ENCODE measurements at regions not wholly inside any gene's neighbourhood (a gene's known extent, or its start where the extent isn't known, plus 50 kb on each side); places are given as distances from the start of the nearest gene placed in this dataset.
"Not testable (repeated sequence)": the region's sequence is repeated elsewhere in the genome, so short reads cannot be mapped to it uniquely, and the experiment has no call there.

DNA sequence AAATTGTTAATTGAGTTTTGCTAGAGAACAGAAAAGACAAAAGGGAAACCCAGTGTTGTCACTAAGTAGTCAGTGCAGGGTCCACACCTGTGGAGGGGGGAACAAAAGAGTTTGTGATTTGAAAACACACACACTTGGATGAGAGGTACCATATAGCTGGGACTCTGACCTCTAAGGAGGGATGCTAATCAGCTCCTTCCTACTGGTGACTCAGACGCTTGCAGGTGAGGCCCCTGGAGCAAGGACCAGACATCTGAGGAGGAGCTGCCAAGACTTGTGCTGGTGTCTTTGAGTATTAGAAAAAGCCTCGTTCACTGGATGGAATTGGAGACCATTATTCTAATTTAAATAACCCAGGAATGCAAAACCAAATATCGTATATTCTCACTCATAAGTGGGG is 146.4 kb upstream of the MAP2 start (continued):
- no peak for TF ChIP-seq CTCF (IDR thresholded peaks at IDR 0.05; ENCODE audit: poor library complexity, severe bottlenecking)

DNA sequence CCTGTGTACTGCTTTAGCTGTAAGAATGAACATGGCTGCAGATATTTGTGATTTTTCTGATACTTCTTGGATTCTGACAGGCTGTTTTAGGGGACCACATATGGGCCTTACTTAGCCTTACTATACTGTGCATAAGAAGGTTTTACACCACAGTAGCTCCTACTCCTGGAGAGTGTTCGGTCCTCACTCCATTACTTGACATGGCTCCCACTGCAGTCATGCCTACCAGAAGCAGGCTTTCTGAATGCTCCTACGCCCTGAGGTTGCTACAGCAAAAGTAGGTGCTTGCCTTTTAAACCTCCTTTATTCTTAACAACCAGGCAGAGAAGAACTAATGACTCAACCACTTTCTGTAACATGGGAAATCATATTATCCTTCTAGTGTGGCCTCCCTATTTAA is 125.2 kb upstream of the MAP2 start:
- Histone ChIP-seq H2AFZ (ENCODE audit: low read depth, low read length) (no peak overlapping the region), H3K36me3 (ENCODE audit: insufficient read depth, low read length) (no peaks in the 10 kb centered on the region), H3K79me2 (replicated peaks; ENCODE audit: insufficient read depth, low read length) (no peaks in the 10 kb centered on the region), H3K27ac (ENCODE audit: low read length) (no peak overlapping the region), H4K20me1 (ENCODE audit: insufficient read depth) (no peaks in the 10 kb centered on the region), H3K4me3 (ENCODE audit: low read length) (no peak overlapping the region), H3K4me2 (ENCODE audit: low read length) (no peak overlapping the region), H3K9me3 (ENCODE audit: low read length) (no peaks in the 10 kb centered on the region), H3F3A (ENCODE audit: insufficient read depth, low read length, poor library complexity, severe bottlenecking) (no peaks in the 10 kb centered on the region), H3K27me3 (ENCODE audit: insufficient read depth, low read depth, low read length) (no peaks in the 10 kb centered on the region), H3K9me2 (ENCODE audit: insufficient read depth, low read length) (no peaks in the 10 kb centered on the region), H3K9ac (ENCODE audit: low read length) (no peak overlapping the region)
- TF ChIP-seq EZH2 (IDR thresholded peaks at IDR 0.05; ENCODE audit: borderline replicate concordance, insufficient read depth, low read length, poor library complexity, severe bottlenecking) (no peak), POLR2AphosphoS5 (IDR thresholded peaks at IDR 0.05) (no peak)

DNA sequence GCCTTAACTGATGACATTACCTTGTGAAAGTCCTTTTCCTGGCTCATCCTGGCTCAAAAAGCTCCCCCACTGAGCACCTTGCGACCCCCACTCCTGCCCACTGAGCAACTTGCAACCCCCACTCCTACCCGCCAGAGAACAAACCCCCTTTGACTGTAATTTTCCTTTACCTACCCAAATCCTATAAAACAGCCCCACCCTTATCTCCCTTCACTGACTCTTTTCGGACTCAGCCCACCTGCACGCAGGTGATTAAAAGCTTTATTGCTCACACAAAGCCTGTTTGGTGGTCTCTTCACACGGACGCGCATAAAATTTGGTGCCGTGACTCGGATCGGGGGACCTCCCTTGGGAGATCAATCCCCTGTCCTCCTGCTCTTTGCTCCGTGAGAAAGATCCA is 124.4 kb upstream of the MAP2 start:
- not testable (repeated sequence) for H3K79me2 ChIP-seq (replicated peaks; ENCODE audit: insufficient read depth, low read length); H3K4me2 ChIP-seq (ENCODE audit: low read length); H3K9me3 ChIP-seq (ENCODE audit: low read length); H2AFZ ChIP-seq (ENCODE audit: low read depth, low read length); H3K27me3 ChIP-seq (ENCODE audit: insufficient read depth, low read depth, low read length); H3K9me2 ChIP-seq (ENCODE audit: insufficient read depth, low read length); H3F3A ChIP-seq (ENCODE audit: insufficient read depth, low read length, poor library complexity, severe bottlenecking); H3K36me3 ChIP-seq (ENCODE audit: insufficient read depth, low read length); H3K4me3 ChIP-seq (ENCODE audit: low read length); H3K9ac ChIP-seq (ENCODE audit: low read length); H4K20me1 ChIP-seq (ENCODE audit: insufficient read depth); H3K27ac ChIP-seq (ENCODE audit: low read length)

DNA sequence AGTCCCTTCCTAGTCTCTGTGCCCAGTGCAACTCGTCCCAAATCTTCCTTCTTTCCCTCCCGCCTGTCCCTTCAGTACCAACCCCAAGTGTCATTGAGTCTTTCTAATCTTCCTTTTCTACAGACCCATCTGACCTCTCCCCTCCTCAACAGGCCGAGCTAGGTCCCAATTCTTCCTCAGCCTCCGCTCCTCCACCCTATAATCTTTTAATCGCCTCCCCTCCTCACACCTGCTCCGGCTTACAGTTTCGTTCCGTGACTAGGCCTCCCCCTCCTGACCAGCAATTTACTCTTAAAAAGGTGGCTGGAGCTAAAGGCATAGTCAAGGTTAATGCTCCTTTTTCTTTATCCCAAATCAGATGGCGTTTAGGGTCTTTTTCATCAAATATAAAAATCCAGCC is 123.1 kb upstream of the MAP2 start:
- H3K36me3 ChIP-seq (ENCODE audit: insufficient read depth, low read length); H3K9ac ChIP-seq (ENCODE audit: low read length); H3F3A ChIP-seq (ENCODE audit: insufficient read depth, low read length, poor library complexity, severe bottlenecking); H3K27me3 ChIP-seq (ENCODE audit: insufficient read depth, low read depth, low read length); H4K20me1 ChIP-seq (ENCODE audit: insufficient read depth); H3K9me3 ChIP-seq (ENCODE audit: low read length); H3K79me2 ChIP-seq (replicated peaks; ENCODE audit: insufficient read depth, low read length); H3K27ac ChIP-seq (ENCODE audit: low read length); H2AFZ ChIP-seq (ENCODE audit: low read depth, low read length); H3K4me2 ChIP-seq (ENCODE audit: low read length); H3K9me2 ChIP-seq (ENCODE audit: insufficient read depth, low read length); H3K4me3 ChIP-seq (ENCODE audit: low read length): not testable (repeated sequence)

GRCh38 chr2:209305026-209305425 is 118.8 kb upstream of the MAP2 start:
- TF ChIP-seq TAF1 (IDR thresholded peaks at IDR 0.05; ENCODE audit: low read depth) (no peak), CTCF (IDR thresholded peaks at IDR 0.05; ENCODE audit: poor library complexity, severe bottlenecking) (no peak), SMC3 (conservative IDR thresholded peaks at IDR 0.05; ENCODE audit: poor library complexity) (no peak), MXI1 (conservative IDR thresholded peaks at IDR 0.05; ENCODE audit: poor library complexity, severe bottlenecking) (no peak), EZH2 (IDR thresholded peaks at IDR 0.05; ENCODE audit: borderline replicate concordance, insufficient read depth, low read length, poor library complexity, severe bottlenecking) (no peak), EP300 (conservative IDR thresholded peaks at IDR 0.05; ENCODE audit: poor library complexity, severe bottlenecking) (no peak), POLR2AphosphoS5 (IDR thresholded peaks at IDR 0.05) (no peak), RAD21 (conservative IDR thresholded peaks at IDR 0.05) (no peak)
- TF ChIP-seq, protein P1, sequence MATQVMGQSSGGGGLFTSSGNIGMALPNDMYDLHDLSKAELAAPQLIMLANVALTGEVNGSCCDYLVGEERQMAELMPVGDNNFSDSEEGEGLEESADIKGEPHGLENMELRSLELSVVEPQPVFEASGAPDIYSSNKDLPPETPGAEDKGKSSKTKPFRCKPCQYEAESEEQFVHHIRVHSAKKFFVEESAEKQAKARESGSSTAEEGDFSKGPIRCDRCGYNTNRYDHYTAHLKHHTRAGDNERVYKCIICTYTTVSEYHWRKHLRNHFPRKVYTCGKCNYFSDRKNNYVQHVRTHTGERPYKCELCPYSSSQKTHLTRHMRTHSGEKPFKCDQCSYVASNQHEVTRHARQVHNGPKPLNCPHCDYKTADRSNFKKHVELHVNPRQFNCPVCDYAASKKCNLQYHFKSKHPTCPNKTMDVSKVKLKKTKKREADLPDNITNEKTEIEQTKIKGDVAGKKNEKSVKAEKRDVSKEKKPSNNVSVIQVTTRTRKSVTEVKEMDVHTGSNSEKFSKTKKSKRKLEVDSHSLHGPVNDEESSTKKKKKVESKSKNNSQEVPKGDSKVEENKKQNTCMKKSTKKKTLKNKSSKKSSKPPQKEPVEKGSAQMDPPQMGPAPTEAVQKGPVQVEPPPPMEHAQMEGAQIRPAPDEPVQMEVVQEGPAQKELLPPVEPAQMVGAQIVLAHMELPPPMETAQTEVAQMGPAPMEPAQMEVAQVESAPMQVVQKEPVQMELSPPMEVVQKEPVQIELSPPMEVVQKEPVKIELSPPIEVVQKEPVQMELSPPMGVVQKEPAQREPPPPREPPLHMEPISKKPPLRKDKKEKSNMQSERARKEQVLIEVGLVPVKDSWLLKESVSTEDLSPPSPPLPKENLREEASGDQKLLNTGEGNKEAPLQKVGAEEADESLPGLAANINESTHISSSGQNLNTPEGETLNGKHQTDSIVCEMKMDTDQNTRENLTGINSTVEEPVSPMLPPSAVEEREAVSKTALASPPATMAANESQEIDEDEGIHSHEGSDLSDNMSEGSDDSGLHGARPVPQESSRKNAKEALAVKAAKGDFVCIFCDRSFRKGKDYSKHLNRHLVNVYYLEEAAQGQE (IDR thresholded peaks at IDR 0.05; ENCODE audit: borderline replicate concordance), result no peak
- H3K4me2 ChIP-seq (ENCODE audit: low read length), result no peak overlapping the region
- no peaks in the 10 kb centered on the region for H3F3A ChIP-seq (ENCODE audit: insufficient read depth, low read length, poor library complexity, severe bottlenecking)
- H3K79me2 ChIP-seq (replicated peaks; ENCODE audit: insufficient read depth, low read length), result no peaks in the 10 kb centered on the region
- H3K9ac ChIP-seq (ENCODE audit: low read length), result no peak overlapping the region
- H3K4me3 ChIP-seq (ENCODE audit: low read length), result no peak overlapping the region
- H3K27me3 ChIP-seq (ENCODE audit: insufficient read depth, low read depth, low read length), result no peaks in the 10 kb centered on the region
- H3K27ac ChIP-seq (ENCODE audit: low read length), result peak overlapping the region; percentile 22
- H4K20me1 ChIP-seq (ENCODE audit: insufficient read depth), result no peaks in the 10 kb centered on the region
- no peaks in the 10 kb centered on the region for H3K9me3 ChIP-seq (ENCODE audit: low read length)
- H3K36me3 ChIP-seq (ENCODE audit: insufficient read depth, low read length), result no peaks in the 10 kb centered on the region
- H2AFZ ChIP-seq (ENCODE audit: low read depth, low read length), result no peak overlapping the region
- H3K9me2 ChIP-seq (ENCODE audit: insufficient read depth, low read length), result no peaks in the 10 kb centered on the region
